NB4 (cell line): ENCODE measurements at regions not wholly inside any gene's neighbourhood (a gene's known extent, or its start where the extent isn't known, plus 50 kb on each side); places are given as distances from the start of the nearest gene placed in this dataset.

Source experiments
- DNase-seq: peaks from one replicate; pipeline ENCODE4 v3.0.0; 2010; ENCODE audit warnings: low read depth
- H3K4me3 ChIP-seq: one replicate; pipeline ENCODE4 v1.5.1; 2011; ENCODE audit warnings: mild to moderate bottlenecking, low read depth, low read length, moderate library complexity
- MYC ChIP-seq: IDR thresholded peaks from 2 replicates; pipeline ENCODE4 v1.6.1; 2011; ENCODE audit warnings: low read depth, low read length
- POLR2A ChIP-seq: IDR thresholded peaks from 2 replicates; pipeline ENCODE4 v1.6.1; 2011; ENCODE audit warnings: mild to moderate bottlenecking; ENCODE audit not compliant: insufficient read length; ENCODE audit errors: extremely low read depth
- TF ChIP-seq, protein P1 (sequence below): IDR thresholded peaks from 2 replicates; pipeline ENCODE4 v1.6.1; 2011; ENCODE audit warnings: low read depth, low read length
- TF ChIP-seq, protein P2 (sequence below): IDR thresholded peaks from one replicate; pipeline ENCODE4 v1.5.1; 2012; ENCODE audit warnings: low read depth, low read length

- TF ChIP-seq, protein P1, sequence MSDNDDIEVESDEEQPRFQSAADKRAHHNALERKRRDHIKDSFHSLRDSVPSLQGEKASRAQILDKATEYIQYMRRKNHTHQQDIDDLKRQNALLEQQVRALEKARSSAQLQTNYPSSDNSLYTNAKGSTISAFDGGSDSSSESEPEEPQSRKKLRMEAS: no peak
- TF ChIP-seq, protein P2, sequence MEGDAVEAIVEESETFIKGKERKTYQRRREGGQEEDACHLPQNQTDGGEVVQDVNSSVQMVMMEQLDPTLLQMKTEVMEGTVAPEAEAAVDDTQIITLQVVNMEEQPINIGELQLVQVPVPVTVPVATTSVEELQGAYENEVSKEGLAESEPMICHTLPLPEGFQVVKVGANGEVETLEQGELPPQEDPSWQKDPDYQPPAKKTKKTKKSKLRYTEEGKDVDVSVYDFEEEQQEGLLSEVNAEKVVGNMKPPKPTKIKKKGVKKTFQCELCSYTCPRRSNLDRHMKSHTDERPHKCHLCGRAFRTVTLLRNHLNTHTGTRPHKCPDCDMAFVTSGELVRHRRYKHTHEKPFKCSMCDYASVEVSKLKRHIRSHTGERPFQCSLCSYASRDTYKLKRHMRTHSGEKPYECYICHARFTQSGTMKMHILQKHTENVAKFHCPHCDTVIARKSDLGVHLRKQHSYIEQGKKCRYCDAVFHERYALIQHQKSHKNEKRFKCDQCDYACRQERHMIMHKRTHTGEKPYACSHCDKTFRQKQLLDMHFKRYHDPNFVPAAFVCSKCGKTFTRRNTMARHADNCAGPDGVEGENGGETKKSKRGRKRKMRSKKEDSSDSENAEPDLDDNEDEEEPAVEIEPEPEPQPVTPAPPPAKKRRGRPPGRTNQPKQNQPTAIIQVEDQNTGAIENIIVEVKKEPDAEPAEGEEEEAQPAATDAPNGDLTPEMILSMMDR: no peak
- TF ChIP-seq MYC (no peak), POLR2A (no peak)
- no peak overlapping the region for H3K4me3 ChIP-seq
- DNase-seq: no peak
These were observed 2649.3 kb downstream of the PCDH7 start for GRCh38 chr4:33369446-33369845.

GRCh38 chr4:33381816-33382215 lies 2661.6 kb downstream of the PCDH7 start:
- H3K4me3 ChIP-seq: no peak overlapping the region
- TF ChIP-seq, protein P2: no peak
- TF ChIP-seq, protein P1: no peak
- TF ChIP-seq POLR2A: no peak
- TF ChIP-seq MYC: no peak
- no peak for DNase-seq

- TF ChIP-seq MYC (no peak), POLR2A (no peak)
- TF ChIP-seq, protein P1: no peak
- TF ChIP-seq, protein P2: no peak
- H3K4me3 ChIP-seq: no peak overlapping the region
- peak; percentile 18 for DNase-seq
These were observed 2666.6 kb downstream of the PCDH7 start for GRCh38 chr4:33386764-33387163.

GRCh38 chr4:33390976-33391375 lies 2670.8 kb downstream of the PCDH7 start:
- H3K4me3 ChIP-seq: no peak overlapping the region
- no peak for DNase-seq
- TF ChIP-seq, protein P2: no peak
- TF ChIP-seq, protein P1: no peak
- TF ChIP-seq POLR2A (no peak), MYC (no peak)

DNA sequence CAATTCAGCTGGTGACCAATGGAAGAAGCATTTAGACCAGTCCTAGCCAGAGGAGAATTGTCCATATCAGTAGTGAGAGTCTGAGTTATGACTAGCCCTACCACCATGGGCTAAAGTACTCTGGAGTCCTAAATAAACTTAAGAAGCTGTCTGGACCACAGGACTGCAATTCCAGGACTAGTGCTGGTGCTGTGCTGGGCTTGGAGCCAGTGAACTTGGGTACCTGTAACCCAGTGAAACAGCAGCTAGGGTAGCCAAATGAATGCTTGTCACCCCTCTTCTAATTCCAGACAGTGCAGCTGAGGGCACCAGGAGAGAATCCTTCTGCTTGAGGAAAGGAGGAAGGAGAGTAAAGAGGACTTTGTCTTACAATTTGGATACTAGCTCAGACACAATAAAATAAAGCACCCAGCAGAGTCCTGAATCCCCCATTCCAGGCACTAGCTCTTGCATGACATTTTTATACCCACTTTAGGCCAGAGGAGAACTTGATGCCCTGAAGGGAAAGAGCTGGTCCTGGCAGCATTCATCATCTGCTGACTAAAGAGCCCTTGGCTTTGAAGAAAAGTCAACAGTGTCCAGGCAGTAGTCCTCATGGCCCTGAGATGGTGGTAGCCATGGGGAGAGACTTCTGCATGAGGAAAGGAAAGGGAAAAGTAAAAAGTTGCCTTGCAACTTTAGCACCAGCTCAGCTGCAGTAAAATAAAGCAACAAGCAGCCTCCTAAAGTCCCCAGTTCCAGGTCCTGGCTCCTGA lies 2675.7 kb downstream of the PCDH7 start:
- no peak for DNase-seq
- no peak for TF ChIP-seq MYC
- TF ChIP-seq, protein P1: no peak
- TF ChIP-seq, protein P2: no peak
- no peak for TF ChIP-seq POLR2A
- H3K4me3 ChIP-seq: no peak overlapping the region
